Adrenal gland (tissue), 9 donors: ENCODE measurements at regions not wholly inside any gene's neighbourhood (a gene's known extent, or its start where the extent isn't known, plus 50 kb on each side); places are given as distances from the start of the nearest gene placed in this dataset.

Experiments used
- DNase-seq, 7 donors: peaks; one replicate each; pipeline ENCODE4 v3.0.0-alpha.2; 2019 to 2020
- H3K27ac ChIP-seq, 5 donors: fragments of 200-600 bp; sonication (generic) in 4 of 5; 1 replicate in 3 of 5; 2 replicates in 2 of 5; pipeline versions ENCODE4 v1.5.1 to v1.8.0; 2016 to 2020; ENCODE audit warnings: mild to moderate bottlenecking in 1 of 5
- H3K27me3 ChIP-seq: fragments of 200-600 bp; 2 replicates; pipeline ENCODE4 v1.8.0; 2021
- H3K36me3 ChIP-seq, 2 donors: fragments of 200-600 bp; replicated peaks in 1 of 2; 1 replicate in 1 of 2; 2 replicates in 1 of 2; pipeline versions ENCODE4 v1.5.1 to v1.8.0; 2018 to 2022
- H3K4me1 ChIP-seq, 2 donors: fragments of 200-600 bp; replicated peaks in 1 of 2; 1 replicate in 1 of 2; 2 replicates in 1 of 2; pipeline versions ENCODE4 v1.5.1 to v1.8.0; 2018 to 2021
- H3K4me3 ChIP-seq, 4 donors: fragments of 200-600 bp; sonication (generic) in 3 of 4; one replicate each; pipeline ENCODE4 v1.5.1; 2016 to 2018
- H3K9me3 ChIP-seq, 3 donors: fragments of 200-600 bp; sonication (generic) in 1 of 3; replicated peaks in 1 of 3; 1 replicate in 2 of 3; 2 replicates in 1 of 3; pipeline versions ENCODE4 v1.5.1 to v1.8.0; 2016 to 2021
- POLR2A ChIP-seq, 2 donors: fragments of 450-650 bp; IDR thresholded peaks; one replicate each; pipeline ENCODE4 v1.6.1; 2017; ENCODE audit warnings: antibody characterized with exemption in 2 of 2, mild to moderate bottlenecking in 2 of 2, moderate library complexity in 1 of 2
- WGBS, 4 donors: extraction: QIAGEN DNeasy Blood & Tissue Kit in 2 of 4; methylation state at CpG; one replicate each; pipeline versions ENCODE4 v1.1.5 to v1.1.7; 2013 to 2017; 5-methylcytosine and 5-hydroxymethylcytosine counted together
- intact Hi-C, 2 donors: fragments of 100-400 bp; cut with DNase I; formaldehyde crosslinking; loops; one replicate each; pipeline versions ENCODE4 v1.14.1 to v1.15.0; 2022 to 2023
- TF ChIP-seq, protein P1 (sequence below), 6 experiments: fragments of 450-650 bp in 4 of 6; fragments of 200-600 bp in 2 of 6; sonication (generic) in 1 of 6; IDR thresholded peaks; 1 replicate in 5 of 6; 2 replicates in 1 of 6; pipeline versions ENCODE4 v1.5.1 to v1.8.0; 2016 to 2021; ENCODE audit warnings: antibody characterized with exemption in 6 of 6, mild to moderate bottlenecking in 2 of 6, moderate library complexity in 1 of 6
- donor health status: healthy with polysubstance abuse.
- donor health status: Bipolar disorder and iron deficiency.
- donor health status: DM: yes; HTN: yes; CAD: no.
- donor health status: DM: no; HTN: no; CAD: no.
- donor health status: DM: no; HTN: no; CAD: no.

DNA sequence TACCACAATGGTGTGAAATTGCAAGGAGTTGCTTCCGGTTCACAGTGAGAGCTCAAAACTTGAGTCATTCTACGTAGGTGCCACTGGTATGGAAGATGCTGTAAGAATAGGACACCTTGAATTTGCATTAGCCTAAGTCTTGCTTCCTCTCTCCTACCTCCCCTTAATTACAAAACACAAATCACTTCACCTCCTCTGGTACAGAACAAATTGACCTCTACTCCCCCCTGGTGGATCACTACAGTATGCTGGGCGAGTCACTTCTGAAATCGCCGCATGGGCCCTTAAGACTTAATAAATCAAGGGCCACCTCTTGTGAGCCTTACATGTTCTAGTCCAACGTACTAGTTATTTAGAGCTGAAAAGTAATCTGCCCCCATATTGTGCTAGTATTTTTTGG is 145.3 kb upstream of the SMARCA2 start:
- Histone ChIP-seq H3K27ac (no peak overlapping the region), H3K4me1 (no peaks in the 10 kb centered on the region), H3K36me3 (no peaks in the 10 kb centered on the region), H3K4me3 (no peak overlapping the region), H3K27me3 (no peaks in the 10 kb centered on the region), H3K9me3 (no peaks in the 10 kb centered on the region)
- 47 to 57% (median 53%) methylated on average over 6 of the region's 6 CpGs for WGBS, 4 donors
- intact Hi-C loops, result no loop called here
- TF ChIP-seq, protein P1, sequence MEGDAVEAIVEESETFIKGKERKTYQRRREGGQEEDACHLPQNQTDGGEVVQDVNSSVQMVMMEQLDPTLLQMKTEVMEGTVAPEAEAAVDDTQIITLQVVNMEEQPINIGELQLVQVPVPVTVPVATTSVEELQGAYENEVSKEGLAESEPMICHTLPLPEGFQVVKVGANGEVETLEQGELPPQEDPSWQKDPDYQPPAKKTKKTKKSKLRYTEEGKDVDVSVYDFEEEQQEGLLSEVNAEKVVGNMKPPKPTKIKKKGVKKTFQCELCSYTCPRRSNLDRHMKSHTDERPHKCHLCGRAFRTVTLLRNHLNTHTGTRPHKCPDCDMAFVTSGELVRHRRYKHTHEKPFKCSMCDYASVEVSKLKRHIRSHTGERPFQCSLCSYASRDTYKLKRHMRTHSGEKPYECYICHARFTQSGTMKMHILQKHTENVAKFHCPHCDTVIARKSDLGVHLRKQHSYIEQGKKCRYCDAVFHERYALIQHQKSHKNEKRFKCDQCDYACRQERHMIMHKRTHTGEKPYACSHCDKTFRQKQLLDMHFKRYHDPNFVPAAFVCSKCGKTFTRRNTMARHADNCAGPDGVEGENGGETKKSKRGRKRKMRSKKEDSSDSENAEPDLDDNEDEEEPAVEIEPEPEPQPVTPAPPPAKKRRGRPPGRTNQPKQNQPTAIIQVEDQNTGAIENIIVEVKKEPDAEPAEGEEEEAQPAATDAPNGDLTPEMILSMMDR (IDR thresholded peaks at IDR 0.05), result peak in 3 of 6 experiments; percentile 21 to 24 (median 22)
- no peak for TF ChIP-seq POLR2A (IDR thresholded peaks at IDR 0.05)
- DNase-seq, result peak in 1 of 7 donors; percentile 3

DNA sequence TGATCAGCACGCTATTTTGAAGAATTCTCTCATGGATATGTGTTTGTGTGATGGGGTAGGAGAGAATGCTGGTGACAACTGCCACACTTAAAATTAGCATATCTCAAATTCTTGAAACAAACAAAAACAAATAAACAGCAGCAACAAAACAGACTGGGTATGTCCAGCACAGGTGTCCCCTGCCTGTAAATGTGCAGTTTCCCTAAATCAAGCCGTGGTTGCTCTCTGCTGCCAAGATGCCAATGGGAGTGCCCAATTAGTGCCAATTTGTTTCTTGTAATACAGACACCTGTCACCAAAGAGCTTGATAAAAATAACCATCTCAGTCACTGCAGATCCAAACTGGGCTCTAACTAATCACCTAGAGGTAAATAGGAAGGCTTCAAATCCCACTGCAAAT is 144.2 kb upstream of the SMARCA2 start:
- Histone ChIP-seq H3K4me3 (no peak overlapping the region), H3K9me3 (no peaks in the 10 kb centered on the region), H3K4me1 (no peaks in the 10 kb centered on the region), H3K27ac (no peak overlapping the region), H3K36me3 (no peaks in the 10 kb centered on the region), H3K27me3 (no peaks in the 10 kb centered on the region)
- DNase-seq, result no peak
- intact Hi-C loops, result no loop called here
- TF ChIP-seq, protein P1 (IDR thresholded peaks at IDR 0.05), result no peak
- no peak for TF ChIP-seq POLR2A (IDR thresholded peaks at IDR 0.05)
- WGBS, 4 donors, result 70 to 89% (median 77%) methylated on average over 2 of the region's 2 CpGs

DNA sequence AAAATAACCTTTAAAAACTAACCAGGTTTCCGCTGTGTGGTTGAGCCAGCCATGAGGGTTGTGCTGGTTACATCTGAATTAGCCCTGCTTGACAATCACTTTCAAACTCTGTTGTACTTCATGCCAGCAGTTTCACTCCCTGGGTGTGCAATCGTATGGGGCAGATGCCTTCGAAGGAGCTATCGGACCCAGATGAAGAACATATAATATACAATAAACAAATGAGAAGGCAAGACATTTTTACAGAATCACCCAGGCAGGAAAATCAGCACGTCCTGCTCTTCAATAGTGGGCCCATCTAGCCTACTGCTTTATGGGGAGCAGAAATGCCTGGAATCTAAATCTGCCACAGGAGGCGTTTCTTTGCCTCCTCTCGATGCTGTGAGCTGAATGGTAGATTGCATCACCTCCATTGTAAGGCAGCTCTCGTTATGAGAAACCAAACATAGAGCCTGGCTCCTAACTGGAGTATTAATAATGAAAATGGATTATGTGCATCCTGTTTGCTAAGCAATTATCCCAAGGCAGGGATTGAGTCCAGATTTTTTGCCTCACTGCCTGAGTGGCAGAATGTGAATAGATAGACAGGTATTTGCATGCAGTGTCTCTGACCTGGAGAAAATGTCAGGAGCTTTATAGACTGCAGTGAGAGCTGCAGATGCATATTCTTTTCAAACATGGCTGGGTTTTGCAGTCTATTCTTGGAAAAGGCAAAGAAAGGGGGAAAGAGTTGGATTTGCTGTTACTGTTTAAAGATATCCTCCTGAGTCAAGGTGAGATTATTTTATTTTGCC is 143.3 kb upstream of the SMARCA2 start:
- no peak for DNase-seq
- Histone ChIP-seq H3K9me3 (no peaks in the 10 kb centered on the region), H3K4me3 (no peak overlapping the region), H3K27ac (no peak overlapping the region), H3K36me3 (no peaks in the 10 kb centered on the region), H3K27me3 (no peaks in the 10 kb centered on the region), H3K4me1 (no peaks in the 10 kb centered on the region)
- intact Hi-C loops, result no loop called here
- 51 to 56% (median 54%) methylated on average over 8 of the region's 8 CpGs for WGBS, 4 donors
- no peak for TF ChIP-seq POLR2A (IDR thresholded peaks at IDR 0.05)
- TF ChIP-seq, protein P1 (IDR thresholded peaks at IDR 0.05), result no peak

DNA sequence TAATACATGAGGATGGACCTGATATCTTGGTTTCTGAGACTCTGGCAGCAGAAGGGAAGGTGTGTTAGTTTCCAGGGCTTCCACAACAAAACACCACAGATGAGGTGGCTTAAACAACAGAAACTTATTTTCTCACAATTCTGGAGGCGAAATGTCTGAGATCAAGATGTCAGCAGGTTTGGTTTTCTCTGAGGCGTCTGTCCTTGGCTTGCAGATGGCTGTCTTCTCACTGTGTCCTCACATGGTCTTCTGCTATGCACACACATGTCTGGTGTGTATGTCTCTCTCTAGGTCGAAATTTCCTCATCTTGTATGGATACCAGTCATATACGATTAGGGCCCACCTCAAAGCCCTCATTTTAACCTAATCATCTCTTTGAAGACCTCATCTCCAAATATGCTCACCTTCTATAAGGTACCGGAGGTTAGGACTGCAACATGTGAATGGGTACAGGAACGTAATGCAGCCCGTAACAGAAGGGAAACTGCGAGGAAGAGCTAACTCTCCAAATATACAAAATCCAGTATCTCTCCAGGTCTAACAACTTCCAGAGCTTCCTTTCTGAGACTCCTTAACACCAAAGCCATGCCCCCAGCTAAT is 139.8 kb upstream of the SMARCA2 start:
- Histone ChIP-seq H3K4me3 (no peak overlapping the region), H3K36me3 (no peaks in the 10 kb centered on the region), H3K27me3 (no peaks in the 10 kb centered on the region), H3K4me1 (no peaks in the 10 kb centered on the region), H3K27ac (no peak overlapping the region), H3K9me3 (no peaks in the 10 kb centered on the region)
- WGBS, 4 donors, result 82 to 86% (median 84%) methylated on average over 8 of the region's 8 CpGs
- TF ChIP-seq, protein P1 (IDR thresholded peaks at IDR 0.05), result no peak
- no peak for TF ChIP-seq POLR2A (IDR thresholded peaks at IDR 0.05)
- DNase-seq, result no peak
- intact Hi-C loops, result no loop called here
